ENCODE measurements at regions not wholly inside any gene's neighbourhood (a gene's known extent, or its start where the extent isn't known, plus 50 kb on each side); places are given as distances from the start of the nearest gene placed in this dataset.

DNA sequence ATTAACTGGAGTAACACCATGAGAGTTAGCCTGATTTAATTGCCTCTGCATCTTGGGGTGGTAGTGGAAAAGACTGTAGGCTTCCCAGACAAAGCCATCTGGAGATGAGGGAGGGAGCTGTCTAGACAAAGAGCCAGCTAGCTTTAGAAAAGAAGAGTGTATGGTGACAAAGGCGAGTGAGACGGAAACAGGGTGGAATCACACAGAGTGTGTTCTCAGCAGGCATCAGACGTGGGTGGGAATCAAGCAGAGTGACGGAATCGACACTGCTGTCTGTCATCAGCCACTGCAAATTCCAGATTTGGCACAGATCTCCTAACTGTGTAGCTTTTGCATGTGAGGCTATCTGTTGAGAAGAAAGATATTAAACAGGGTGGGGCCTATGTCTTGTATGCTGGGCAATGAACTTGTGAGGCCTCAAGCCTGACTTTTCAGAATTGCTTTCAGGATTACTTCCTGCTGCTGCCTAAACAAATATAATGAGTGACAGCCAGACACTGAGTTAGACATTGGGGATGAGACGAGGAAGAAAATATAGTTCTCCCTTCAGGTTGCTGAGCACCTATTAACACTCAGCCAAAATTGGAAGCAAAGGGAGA is 236.5 kb upstream of the GRIP1 start:
- Histone ChIP-seq H2AFZ (ENCODE audit: low read depth, low read length) (no peak overlapping the region), H3K9me3 (ENCODE audit: low read length) (no peaks in the 10 kb centered on the region), H3F3A (ENCODE audit: insufficient read depth, low read length, poor library complexity, severe bottlenecking) (no peaks in the 10 kb centered on the region), H3K9ac (ENCODE audit: low read length) (no peak overlapping the region), H3K27me3 (ENCODE audit: insufficient read depth, low read depth, low read length) (no peaks in the 10 kb centered on the region), H3K4me2 (ENCODE audit: low read length) (no peak overlapping the region), H3K9me2 (ENCODE audit: insufficient read depth, low read length) (no peaks in the 10 kb centered on the region), H3K4me3 (ENCODE audit: low read length) (peak overlapping the region; percentile 37), H4K20me1 (ENCODE audit: insufficient read depth) (no peaks in the 10 kb centered on the region), H3K27ac (ENCODE audit: low read length) (peak overlapping the region; percentile 55), H3K79me2 (replicated peaks; ENCODE audit: insufficient read depth, low read length) (no peaks in the 10 kb centered on the region), H3K36me3 (ENCODE audit: insufficient read depth, low read length) (no peaks in the 10 kb centered on the region)
- TF ChIP-seq SMC3 (conservative IDR thresholded peaks at IDR 0.05; ENCODE audit: poor library complexity) (no peak), TAF1 (IDR thresholded peaks at IDR 0.05; ENCODE audit: low read depth) (no peak), EP300 (conservative IDR thresholded peaks at IDR 0.05; ENCODE audit: poor library complexity, severe bottlenecking) (peak; percentile 38), EZH2 (IDR thresholded peaks at IDR 0.05; ENCODE audit: borderline replicate concordance, insufficient read depth, low read length, poor library complexity, severe bottlenecking) (no peak), POLR2AphosphoS5 (IDR thresholded peaks at IDR 0.05) (peak; percentile 37), MXI1 (conservative IDR thresholded peaks at IDR 0.05; ENCODE audit: poor library complexity, severe bottlenecking) (no peak), RAD21 (conservative IDR thresholded peaks at IDR 0.05) (no peak)
- TF ChIP-seq, protein P1, sequence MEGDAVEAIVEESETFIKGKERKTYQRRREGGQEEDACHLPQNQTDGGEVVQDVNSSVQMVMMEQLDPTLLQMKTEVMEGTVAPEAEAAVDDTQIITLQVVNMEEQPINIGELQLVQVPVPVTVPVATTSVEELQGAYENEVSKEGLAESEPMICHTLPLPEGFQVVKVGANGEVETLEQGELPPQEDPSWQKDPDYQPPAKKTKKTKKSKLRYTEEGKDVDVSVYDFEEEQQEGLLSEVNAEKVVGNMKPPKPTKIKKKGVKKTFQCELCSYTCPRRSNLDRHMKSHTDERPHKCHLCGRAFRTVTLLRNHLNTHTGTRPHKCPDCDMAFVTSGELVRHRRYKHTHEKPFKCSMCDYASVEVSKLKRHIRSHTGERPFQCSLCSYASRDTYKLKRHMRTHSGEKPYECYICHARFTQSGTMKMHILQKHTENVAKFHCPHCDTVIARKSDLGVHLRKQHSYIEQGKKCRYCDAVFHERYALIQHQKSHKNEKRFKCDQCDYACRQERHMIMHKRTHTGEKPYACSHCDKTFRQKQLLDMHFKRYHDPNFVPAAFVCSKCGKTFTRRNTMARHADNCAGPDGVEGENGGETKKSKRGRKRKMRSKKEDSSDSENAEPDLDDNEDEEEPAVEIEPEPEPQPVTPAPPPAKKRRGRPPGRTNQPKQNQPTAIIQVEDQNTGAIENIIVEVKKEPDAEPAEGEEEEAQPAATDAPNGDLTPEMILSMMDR (IDR thresholded peaks at IDR 0.05; ENCODE audit: poor library complexity, severe bottlenecking) = no peak
- TF ChIP-seq, protein P2, sequence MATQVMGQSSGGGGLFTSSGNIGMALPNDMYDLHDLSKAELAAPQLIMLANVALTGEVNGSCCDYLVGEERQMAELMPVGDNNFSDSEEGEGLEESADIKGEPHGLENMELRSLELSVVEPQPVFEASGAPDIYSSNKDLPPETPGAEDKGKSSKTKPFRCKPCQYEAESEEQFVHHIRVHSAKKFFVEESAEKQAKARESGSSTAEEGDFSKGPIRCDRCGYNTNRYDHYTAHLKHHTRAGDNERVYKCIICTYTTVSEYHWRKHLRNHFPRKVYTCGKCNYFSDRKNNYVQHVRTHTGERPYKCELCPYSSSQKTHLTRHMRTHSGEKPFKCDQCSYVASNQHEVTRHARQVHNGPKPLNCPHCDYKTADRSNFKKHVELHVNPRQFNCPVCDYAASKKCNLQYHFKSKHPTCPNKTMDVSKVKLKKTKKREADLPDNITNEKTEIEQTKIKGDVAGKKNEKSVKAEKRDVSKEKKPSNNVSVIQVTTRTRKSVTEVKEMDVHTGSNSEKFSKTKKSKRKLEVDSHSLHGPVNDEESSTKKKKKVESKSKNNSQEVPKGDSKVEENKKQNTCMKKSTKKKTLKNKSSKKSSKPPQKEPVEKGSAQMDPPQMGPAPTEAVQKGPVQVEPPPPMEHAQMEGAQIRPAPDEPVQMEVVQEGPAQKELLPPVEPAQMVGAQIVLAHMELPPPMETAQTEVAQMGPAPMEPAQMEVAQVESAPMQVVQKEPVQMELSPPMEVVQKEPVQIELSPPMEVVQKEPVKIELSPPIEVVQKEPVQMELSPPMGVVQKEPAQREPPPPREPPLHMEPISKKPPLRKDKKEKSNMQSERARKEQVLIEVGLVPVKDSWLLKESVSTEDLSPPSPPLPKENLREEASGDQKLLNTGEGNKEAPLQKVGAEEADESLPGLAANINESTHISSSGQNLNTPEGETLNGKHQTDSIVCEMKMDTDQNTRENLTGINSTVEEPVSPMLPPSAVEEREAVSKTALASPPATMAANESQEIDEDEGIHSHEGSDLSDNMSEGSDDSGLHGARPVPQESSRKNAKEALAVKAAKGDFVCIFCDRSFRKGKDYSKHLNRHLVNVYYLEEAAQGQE (IDR thresholded peaks at IDR 0.05; ENCODE audit: borderline replicate concordance) = no peak

DNA sequence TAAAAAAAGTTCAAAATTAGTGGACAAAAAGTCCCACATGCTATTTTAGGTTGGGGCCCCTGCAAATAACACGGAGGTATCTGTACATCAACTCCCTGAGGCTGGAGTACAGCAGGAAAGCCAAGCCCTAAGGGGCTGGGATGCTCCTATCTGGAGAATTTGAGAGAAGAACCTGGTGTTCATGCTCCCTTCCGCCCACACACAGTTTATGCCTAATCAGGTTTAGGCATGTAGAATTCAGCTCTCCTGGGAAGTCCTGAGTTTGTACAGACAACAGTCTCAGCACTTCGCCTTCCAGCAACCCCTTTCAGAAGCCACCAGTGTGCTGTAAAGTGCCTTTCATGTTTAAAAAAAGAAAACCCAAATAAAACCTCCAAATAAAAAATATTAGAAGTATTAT is 237.3 kb upstream of the GRIP1 start:
- Histone ChIP-seq H2AFZ (ENCODE audit: low read depth, low read length) (no peak overlapping the region), H3F3A (ENCODE audit: insufficient read depth, low read length, poor library complexity, severe bottlenecking) (no peaks in the 10 kb centered on the region), H3K9ac (ENCODE audit: low read length) (no peak overlapping the region), H4K20me1 (ENCODE audit: insufficient read depth) (no peaks in the 10 kb centered on the region), H3K27me3 (ENCODE audit: insufficient read depth, low read depth, low read length) (no peaks in the 10 kb centered on the region), H3K4me2 (ENCODE audit: low read length) (no peak overlapping the region), H3K27ac (ENCODE audit: low read length) (no peak overlapping the region), H3K79me2 (replicated peaks; ENCODE audit: insufficient read depth, low read length) (no peaks in the 10 kb centered on the region), H3K9me2 (ENCODE audit: insufficient read depth, low read length) (no peaks in the 10 kb centered on the region), H3K9me3 (ENCODE audit: low read length) (no peaks in the 10 kb centered on the region), H3K36me3 (ENCODE audit: insufficient read depth, low read length) (no peaks in the 10 kb centered on the region), H3K4me3 (ENCODE audit: low read length) (no peak overlapping the region)
- no peak for TF ChIP-seq MXI1 (conservative IDR thresholded peaks at IDR 0.05; ENCODE audit: poor library complexity, severe bottlenecking)
